BLaER1 (cell line): ENCODE measurements at regions not wholly inside any gene's neighbourhood (a gene's known extent, or its start where the extent isn't known, plus 50 kb on each side); places are given as distances from the start of the nearest gene placed in this dataset.

Experiments used
- H3K27ac ChIP-seq: shearing (Covaris generic); formaldehyde crosslinking; 2 replicates; pipeline ENCODE4 v1.8.1; 2022
- H3K27me3 ChIP-seq: shearing (Covaris generic); formaldehyde crosslinking; 2 replicates; pipeline ENCODE4 v1.8.1; 2022
- H3K36me3 ChIP-seq: shearing (Covaris generic); formaldehyde crosslinking; 2 replicates; pipeline ENCODE4 v1.8.1; 2022
- H3K4me1 ChIP-seq: shearing (Covaris generic); formaldehyde crosslinking; 2 replicates; pipeline ENCODE4 v1.8.1; 2022
- H3K4me2 ChIP-seq: shearing (Covaris generic); formaldehyde crosslinking; 2 replicates; pipeline ENCODE4 v1.8.1; 2022
- H3K4me3 ChIP-seq: shearing (Covaris generic); formaldehyde crosslinking; 2 replicates; pipeline ENCODE4 v1.8.1; 2022
- H3K9ac ChIP-seq: shearing (Covaris generic); formaldehyde crosslinking; 2 replicates; pipeline ENCODE4 v1.8.1; 2022
- H3K9me3 ChIP-seq: shearing (Covaris generic); formaldehyde crosslinking; 2 replicates; pipeline ENCODE4 v1.8.1; 2022
- H4K20me1 ChIP-seq: shearing (Covaris generic); formaldehyde crosslinking; 2 replicates; pipeline ENCODE4 v1.8.1; 2022
- Cebpa-rat ChIP-seq: shearing (Covaris generic); IDR thresholded peaks from 2 replicates; pipeline ENCODE4 v1.8.1; 2022

DNA sequence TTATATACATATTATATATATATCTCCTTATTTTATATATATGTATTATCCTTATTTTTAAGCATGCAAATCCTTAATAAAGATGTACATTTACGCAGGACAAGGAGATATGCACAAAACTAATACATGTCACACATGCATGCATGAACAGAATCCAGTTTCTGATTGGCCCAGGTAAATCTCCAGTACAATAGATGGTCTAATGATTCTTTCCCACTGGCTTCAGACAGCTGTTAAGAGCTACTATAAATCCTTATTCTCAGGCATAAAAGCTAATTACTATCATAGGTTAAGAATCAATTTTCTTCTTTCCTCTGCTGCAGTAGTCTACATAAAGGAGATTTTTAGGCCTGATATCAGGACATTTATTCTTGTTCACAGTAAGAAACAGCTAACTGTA, 689.8 kb downstream of the KCTD8 start:
- H3K27me3 ChIP-seq: no peaks in the 10 kb centered on the region
- H3K4me3 ChIP-seq: no peak overlapping the region
- H3K9ac ChIP-seq: no peak overlapping the region
- no peak for TF ChIP-seq Cebpa-rat
- H3K4me1 ChIP-seq: peaks cover 10% of the 10 kb centered on the region
- no peak overlapping the region for H3K4me2 ChIP-seq
- H3K36me3 ChIP-seq: no peaks in the 10 kb centered on the region
- H3K9me3 ChIP-seq: no peaks in the 10 kb centered on the region
- no peaks in the 10 kb centered on the region for H4K20me1 ChIP-seq
- H3K27ac ChIP-seq: no peak overlapping the region

DNA sequence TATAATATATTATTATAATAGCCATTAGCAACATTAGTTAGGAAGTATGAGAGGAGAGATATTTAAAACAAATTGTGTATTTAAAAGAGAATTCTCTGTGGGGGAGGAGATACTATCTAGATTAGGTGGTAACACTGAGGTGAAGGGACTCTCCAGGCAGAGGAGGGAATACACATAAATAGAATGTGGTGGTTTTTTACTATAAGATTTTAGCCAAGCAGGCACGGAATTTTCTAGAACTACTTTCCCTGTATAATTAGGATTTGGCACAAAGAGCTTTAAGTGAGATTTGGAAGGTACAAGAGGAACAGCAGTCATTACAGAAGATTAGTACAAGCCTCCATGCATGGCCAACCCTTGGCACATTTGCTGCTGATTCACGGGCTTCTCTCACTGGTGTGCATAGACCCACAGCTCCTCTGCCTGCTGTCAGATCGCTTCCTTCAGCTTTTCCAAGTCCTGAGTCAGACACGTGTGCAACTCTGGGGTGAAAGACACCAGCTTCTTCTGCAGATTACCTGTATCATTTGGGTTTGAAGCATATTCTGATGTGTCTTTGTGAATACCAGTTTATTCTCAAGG, 685.5 kb downstream of the KCTD8 start:
- H3K9ac ChIP-seq: no peak overlapping the region
- H3K27ac ChIP-seq: no peak overlapping the region
- H3K4me2 ChIP-seq: peak overlapping the region; percentile 67
- H3K4me1 ChIP-seq: peaks cover 40% of the 10 kb centered on the region
- no peaks in the 10 kb centered on the region for H3K36me3 ChIP-seq
- no peaks in the 10 kb centered on the region for H3K27me3 ChIP-seq
- no peaks in the 10 kb centered on the region for H4K20me1 ChIP-seq
- no peaks in the 10 kb centered on the region for H3K9me3 ChIP-seq
- no peak for TF ChIP-seq Cebpa-rat
- no peak overlapping the region; the same call in 1 of the 2 replicates for H3K4me3 ChIP-seq

DNA sequence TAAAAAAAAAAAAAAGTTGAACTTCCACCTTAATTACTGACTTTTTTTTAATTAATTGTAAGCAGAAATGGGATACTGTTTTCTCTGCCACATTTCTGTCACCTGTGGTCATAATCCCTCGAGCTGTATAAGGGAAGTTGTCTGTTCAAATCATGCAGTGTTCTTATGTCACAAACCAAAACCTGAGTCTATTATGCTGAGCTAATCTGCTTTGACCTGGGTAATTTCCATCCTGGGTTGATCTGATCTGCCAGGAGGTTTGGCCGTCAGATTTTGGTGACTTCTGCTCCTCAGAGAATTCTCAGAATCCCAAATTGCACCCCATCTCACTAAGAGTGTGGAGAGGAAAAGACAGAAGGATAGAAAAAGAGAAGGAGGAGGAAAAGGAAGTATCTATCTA, 683.1 kb downstream of the KCTD8 start:
- Histone ChIP-seq H3K4me3 (no peak overlapping the region), H3K36me3 (no peaks in the 10 kb centered on the region), H3K27me3 (no peaks in the 10 kb centered on the region), H3K9ac (no peak overlapping the region), H3K4me2 (peak overlapping the region; percentile 44), H3K4me1 (peaks cover 40% of the 10 kb centered on the region), H3K27ac (no peak overlapping the region), H3K9me3 (no peaks in the 10 kb centered on the region), H4K20me1 (no peaks in the 10 kb centered on the region)
- no peak for TF ChIP-seq Cebpa-rat

- Histone ChIP-seq H3K27me3 (no peaks in the 10 kb centered on the region), H3K9me3 (no peaks in the 10 kb centered on the region), H3K4me1 (peaks cover 40% of the 10 kb centered on the region), H3K36me3 (no peaks in the 10 kb centered on the region), H3K27ac (no peak overlapping the region), H3K9ac (no peak overlapping the region), H3K4me2 (peak overlapping the region; percentile 44), H3K4me3 (no peak overlapping the region), H4K20me1 (no peaks in the 10 kb centered on the region)
- TF ChIP-seq Cebpa-rat: no peak
Measured at GRCh38 chr4:43766648-43767047, 682.0 kb downstream of the KCTD8 start.

GRCh38 chr4:43776371-43776770, 672.2 kb downstream of the KCTD8 start:
- no peak overlapping the region for H3K27ac ChIP-seq
- no peak for TF ChIP-seq Cebpa-rat
- no peaks in the 10 kb centered on the region for H4K20me1 ChIP-seq
- no peaks in the 10 kb centered on the region for H3K9me3 ChIP-seq
- peaks cover 10% of the 10 kb centered on the region for H3K4me1 ChIP-seq
- H3K4me2 ChIP-seq: no peak overlapping the region
- no peaks in the 10 kb centered on the region for H3K36me3 ChIP-seq
- no peak overlapping the region for H3K9ac ChIP-seq
- H3K27me3 ChIP-seq: no peaks in the 10 kb centered on the region
- no peak overlapping the region for H3K4me3 ChIP-seq

- no peak for TF ChIP-seq Cebpa-rat
- no peak overlapping the region for H3K4me3 ChIP-seq
- no peaks in the 10 kb centered on the region for H3K27me3 ChIP-seq
- H3K9me3 ChIP-seq: no peaks in the 10 kb centered on the region
- no peaks in the 10 kb centered on the region for H3K36me3 ChIP-seq
- peak overlapping the region; percentile 21; the same call in 1 of the 2 replicates for H3K4me2 ChIP-seq
- H3K4me1 ChIP-seq: peaks cover 10% of the 10 kb centered on the region
- H3K9ac ChIP-seq: no peak overlapping the region
- H4K20me1 ChIP-seq: no peaks in the 10 kb centered on the region
- H3K27ac ChIP-seq: no peak overlapping the region
Measured at GRCh38 chr4:43778187-43778915, 670.3 kb downstream of the KCTD8 start.

DNA sequence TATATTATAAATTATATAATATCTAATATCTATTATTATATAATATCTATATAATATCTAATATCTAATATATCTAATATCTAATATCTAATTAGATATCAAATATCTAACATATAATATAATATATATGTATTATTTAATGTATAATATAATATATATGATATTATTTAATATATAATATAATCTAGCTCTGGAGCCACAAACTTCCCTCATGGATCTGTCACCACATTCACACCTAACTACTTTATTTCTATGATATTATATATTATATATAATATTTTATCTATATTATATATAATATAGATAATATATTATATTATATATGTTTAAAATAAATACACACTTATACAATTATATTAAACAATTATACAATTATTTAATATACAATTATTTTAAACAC, 667.5 kb downstream of the KCTD8 start:
- peaks cover 10% of the 10 kb centered on the region for H3K4me1 ChIP-seq
- no peak overlapping the region for H3K27ac ChIP-seq
- no peak for TF ChIP-seq Cebpa-rat
- no peak overlapping the region for H3K4me3 ChIP-seq
- H3K36me3 ChIP-seq: no peaks in the 10 kb centered on the region
- H3K4me2 ChIP-seq: no peak overlapping the region
- no peaks in the 10 kb centered on the region for H3K27me3 ChIP-seq
- no peaks in the 10 kb centered on the region for H3K9me3 ChIP-seq
- H4K20me1 ChIP-seq: no peaks in the 10 kb centered on the region
- H3K9ac ChIP-seq: no peak overlapping the region

GRCh38 chr4:43782391-43782790, 666.2 kb downstream of the KCTD8 start:
- Histone ChIP-seq H3K9ac (no peak overlapping the region), H4K20me1 (no peaks in the 10 kb centered on the region), H3K27ac (no peak overlapping the region), H3K4me2 (no peak overlapping the region), H3K9me3 (no peaks in the 10 kb centered on the region), H3K4me1 (peaks cover 10% of the 10 kb centered on the region), H3K4me3 (no peak overlapping the region), H3K27me3 (no peaks in the 10 kb centered on the region), H3K36me3 (no peaks in the 10 kb centered on the region)
- TF ChIP-seq Cebpa-rat: no peak

DNA sequence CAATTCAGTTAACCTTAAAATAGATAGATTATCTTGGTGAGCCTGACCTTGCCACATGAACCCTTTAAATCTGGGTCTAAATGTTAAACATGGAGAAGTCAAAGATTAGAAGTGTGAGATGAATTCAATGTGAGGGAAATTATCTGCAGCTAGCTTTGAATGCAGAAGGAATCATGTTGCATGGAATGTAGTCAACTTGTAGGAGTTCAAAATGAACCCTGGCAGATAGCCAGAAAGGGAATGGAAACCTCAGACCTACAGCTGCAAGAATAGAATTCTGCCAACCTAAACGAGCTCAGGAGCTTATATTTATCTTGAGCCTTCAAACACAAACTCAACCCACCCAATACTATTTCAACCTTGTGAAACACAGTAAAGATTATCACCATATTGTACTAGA, 632.5 kb downstream of the KCTD8 start:
- Histone ChIP-seq H3K27ac (no peak overlapping the region), H3K4me2 (no peak overlapping the region), H3K4me3 (no peak overlapping the region), H3K9ac (no peak overlapping the region), H3K36me3 (no peaks in the 10 kb centered on the region), H3K27me3 (no peaks in the 10 kb centered on the region), H4K20me1 (no peaks in the 10 kb centered on the region), H3K9me3 (no peaks in the 10 kb centered on the region), H3K4me1 (no peaks in the 10 kb centered on the region)
- TF ChIP-seq Cebpa-rat: no peak

DNA sequence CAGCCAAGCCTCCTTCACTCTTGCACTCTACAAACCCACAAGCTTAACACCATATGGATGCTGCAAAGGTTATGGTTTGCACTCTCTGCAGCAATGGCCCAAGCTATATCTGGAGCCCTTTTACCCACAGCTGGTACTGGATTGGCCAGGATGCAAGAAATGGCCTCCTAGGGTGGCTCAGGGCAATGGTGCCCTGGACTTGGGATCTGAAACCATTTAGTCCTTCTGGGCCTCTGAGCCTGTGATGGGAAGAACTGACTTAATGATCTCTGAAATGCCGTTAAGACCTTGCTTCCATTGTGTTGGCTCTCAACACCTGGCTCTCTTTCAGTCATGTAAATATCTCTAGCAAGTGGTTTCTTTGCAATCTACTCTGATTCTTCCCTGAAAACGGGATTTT, 626.0 kb downstream of the KCTD8 start:
- Histone ChIP-seq H4K20me1 (no peaks in the 10 kb centered on the region), H3K9ac (no peak overlapping the region), H3K9me3 (peaks cover 19% of the 10 kb centered on the region), H3K4me1 (no peaks in the 10 kb centered on the region), H3K4me3 (no peak overlapping the region), H3K36me3 (no peaks in the 10 kb centered on the region), H3K27me3 (no peaks in the 10 kb centered on the region), H3K27ac (no peak overlapping the region), H3K4me2 (no peak overlapping the region)
- no peak for TF ChIP-seq Cebpa-rat

GRCh38 chr4:43835869-43836268, 612.7 kb downstream of the KCTD8 start:
- TF ChIP-seq Cebpa-rat: no peak
- no peak overlapping the region for H3K4me3 ChIP-seq
- peaks cover 3% of the 10 kb centered on the region; the same call in 1 of the 2 replicates for H3K4me1 ChIP-seq
- no peak overlapping the region for H3K4me2 ChIP-seq
- no peaks in the 10 kb centered on the region for H4K20me1 ChIP-seq
- H3K36me3 ChIP-seq: no peaks in the 10 kb centered on the region
- H3K9ac ChIP-seq: no peak overlapping the region
- no peak overlapping the region for H3K27ac ChIP-seq
- no peaks in the 10 kb centered on the region for H3K9me3 ChIP-seq
- H3K27me3 ChIP-seq: no peaks in the 10 kb centered on the region
